ENCODE measurements at regions not wholly inside any gene's neighbourhood (a gene's known extent, or its start where the extent isn't known, plus 50 kb on each side); places are given as distances from the start of the nearest gene placed in this dataset.

DNA sequence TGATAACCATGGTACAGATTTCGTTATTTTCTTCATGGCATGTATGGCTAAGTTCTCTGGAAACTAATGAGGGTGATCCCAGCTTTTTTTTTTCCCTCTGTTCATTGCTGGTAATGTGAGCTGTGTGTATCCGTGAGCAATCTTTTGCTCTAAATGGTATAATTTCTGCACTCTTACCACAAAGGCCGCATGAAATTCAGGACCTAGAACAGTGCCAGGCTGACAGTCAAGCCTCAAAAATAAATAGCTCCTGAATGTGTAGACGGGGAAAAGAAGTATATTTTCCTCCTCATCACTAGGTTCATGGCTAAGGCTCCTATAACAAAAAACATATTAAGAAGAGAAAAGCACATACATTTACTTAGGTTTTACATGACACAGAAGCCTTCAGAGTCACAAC lies 140.2 kb upstream of the RMST start:
- TF ChIP-seq, protein P1, sequence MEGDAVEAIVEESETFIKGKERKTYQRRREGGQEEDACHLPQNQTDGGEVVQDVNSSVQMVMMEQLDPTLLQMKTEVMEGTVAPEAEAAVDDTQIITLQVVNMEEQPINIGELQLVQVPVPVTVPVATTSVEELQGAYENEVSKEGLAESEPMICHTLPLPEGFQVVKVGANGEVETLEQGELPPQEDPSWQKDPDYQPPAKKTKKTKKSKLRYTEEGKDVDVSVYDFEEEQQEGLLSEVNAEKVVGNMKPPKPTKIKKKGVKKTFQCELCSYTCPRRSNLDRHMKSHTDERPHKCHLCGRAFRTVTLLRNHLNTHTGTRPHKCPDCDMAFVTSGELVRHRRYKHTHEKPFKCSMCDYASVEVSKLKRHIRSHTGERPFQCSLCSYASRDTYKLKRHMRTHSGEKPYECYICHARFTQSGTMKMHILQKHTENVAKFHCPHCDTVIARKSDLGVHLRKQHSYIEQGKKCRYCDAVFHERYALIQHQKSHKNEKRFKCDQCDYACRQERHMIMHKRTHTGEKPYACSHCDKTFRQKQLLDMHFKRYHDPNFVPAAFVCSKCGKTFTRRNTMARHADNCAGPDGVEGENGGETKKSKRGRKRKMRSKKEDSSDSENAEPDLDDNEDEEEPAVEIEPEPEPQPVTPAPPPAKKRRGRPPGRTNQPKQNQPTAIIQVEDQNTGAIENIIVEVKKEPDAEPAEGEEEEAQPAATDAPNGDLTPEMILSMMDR (IDR thresholded peaks at IDR 0.05), result no peak
- no peak for TF ChIP-seq POLR2A (IDR thresholded peaks at IDR 0.05)
